ENCODE measurements at regions not wholly inside any gene's neighbourhood (a gene's known extent, or its start where the extent isn't known, plus 50 kb on each side); places are given as distances from the start of the nearest gene placed in this dataset.

GRCh38 chr13:79874396-79875360 is 393.7 kb downstream of the NDFIP2 start:
- Mint-ChIP-seq H3K4me3 (no peak overlapping the region), H3K9me3 (0 out of 3 replicates have a peak, but pooled peaks cover 4% of the 10 kb centered on the region), H3K27ac (no peak overlapping the region), H3K4me1 (peaks cover 18% of the 10 kb centered on the region), H3K27me3 (ENCODE audit: insufficient read depth, low read depth, poor library complexity) (no peaks in the 10 kb centered on the region), H3K36me3 (ENCODE audit: low read depth) (0 out of 3 replicates have a peak, but pooled peaks cover 3% of the 10 kb centered on the region)
- no peaks in the 10 kb centered on the region for H3F3A ChIP-seq (replicated peaks; ENCODE audit: low read depth)
- peaks cover 8% of the 10 kb centered on the region for H3K4me1 ChIP-seq (ENCODE audit: insufficient read depth)
- DNase-seq (ENCODE audit: low spot score) (peak; percentile 28), ATAC-seq (peak; percentile 57; the same call in 1 of the 3 replicates)
- no peaks in the 10 kb centered on the region for H4K20me1 ChIP-seq (replicated peaks; ENCODE audit: insufficient read depth)
- no peaks in the 10 kb centered on the region; the same call in 1 of the 2 replicates for H3K9me2 ChIP-seq (ENCODE audit: insufficient read depth)
- H3K27me3 ChIP-seq (ENCODE audit: insufficient read depth), result no peaks in the 10 kb centered on the region
- H3K79me2 ChIP-seq (replicated peaks; ENCODE audit: insufficient read depth), result no peaks in the 10 kb centered on the region
- H3K4me3 ChIP-seq, result no peak overlapping the region
- no peak overlapping the region for H3K27ac ChIP-seq (ENCODE audit: low read depth)
- H2AFZ ChIP-seq, result no peak overlapping the region
- no peaks in the 10 kb centered on the region for H3K36me3 ChIP-seq (ENCODE audit: insufficient read depth)
- TF ChIP-seq JUNB (IDR thresholded peaks at IDR 0.05; ENCODE audit: unreplicated experiment) (no peak), ETS1 (IDR thresholded peaks at IDR 0.05) (no peak), EZH2 (IDR thresholded peaks at IDR 0.05; ENCODE audit: low read depth, unreplicated experiment) (no peak), STAT1 (IDR thresholded peaks at IDR 0.05; ENCODE audit: unreplicated experiment) (no peak), POLR2AphosphoS5 (IDR thresholded peaks at IDR 0.05; ENCODE audit: low read depth) (no peak), ZNF462 (CRISPR knock-in tag; IDR thresholded peaks at IDR 0.05) (no peak)
- TF ChIP-seq, protein P1, sequence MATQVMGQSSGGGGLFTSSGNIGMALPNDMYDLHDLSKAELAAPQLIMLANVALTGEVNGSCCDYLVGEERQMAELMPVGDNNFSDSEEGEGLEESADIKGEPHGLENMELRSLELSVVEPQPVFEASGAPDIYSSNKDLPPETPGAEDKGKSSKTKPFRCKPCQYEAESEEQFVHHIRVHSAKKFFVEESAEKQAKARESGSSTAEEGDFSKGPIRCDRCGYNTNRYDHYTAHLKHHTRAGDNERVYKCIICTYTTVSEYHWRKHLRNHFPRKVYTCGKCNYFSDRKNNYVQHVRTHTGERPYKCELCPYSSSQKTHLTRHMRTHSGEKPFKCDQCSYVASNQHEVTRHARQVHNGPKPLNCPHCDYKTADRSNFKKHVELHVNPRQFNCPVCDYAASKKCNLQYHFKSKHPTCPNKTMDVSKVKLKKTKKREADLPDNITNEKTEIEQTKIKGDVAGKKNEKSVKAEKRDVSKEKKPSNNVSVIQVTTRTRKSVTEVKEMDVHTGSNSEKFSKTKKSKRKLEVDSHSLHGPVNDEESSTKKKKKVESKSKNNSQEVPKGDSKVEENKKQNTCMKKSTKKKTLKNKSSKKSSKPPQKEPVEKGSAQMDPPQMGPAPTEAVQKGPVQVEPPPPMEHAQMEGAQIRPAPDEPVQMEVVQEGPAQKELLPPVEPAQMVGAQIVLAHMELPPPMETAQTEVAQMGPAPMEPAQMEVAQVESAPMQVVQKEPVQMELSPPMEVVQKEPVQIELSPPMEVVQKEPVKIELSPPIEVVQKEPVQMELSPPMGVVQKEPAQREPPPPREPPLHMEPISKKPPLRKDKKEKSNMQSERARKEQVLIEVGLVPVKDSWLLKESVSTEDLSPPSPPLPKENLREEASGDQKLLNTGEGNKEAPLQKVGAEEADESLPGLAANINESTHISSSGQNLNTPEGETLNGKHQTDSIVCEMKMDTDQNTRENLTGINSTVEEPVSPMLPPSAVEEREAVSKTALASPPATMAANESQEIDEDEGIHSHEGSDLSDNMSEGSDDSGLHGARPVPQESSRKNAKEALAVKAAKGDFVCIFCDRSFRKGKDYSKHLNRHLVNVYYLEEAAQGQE (IDR thresholded peaks at IDR 0.05; ENCODE audit: unreplicated experiment), result no peak
- H3K4me2 ChIP-seq, result no peak overlapping the region

Measured in GM23338 (cell line).